Natural killer cell (primary cell): ENCODE measurements at regions not wholly inside any gene's neighbourhood (a gene's known extent, or its start where the extent isn't known, plus 50 kb on each side); places are given as distances from the start of the nearest gene placed in this dataset.

Experiments
- ATAC-seq, 3 donors: fragments of 150-1000 bp in 2 of 3; fragments of 200-7000 bp in 1 of 3; cut with Tn5 transposase; 1 replicate in 1 of 3; 2 replicates in 2 of 3; pipeline ENCODE4 v1.10.0; 2021; ENCODE audit warnings: mild to moderate bottlenecking in 2 of 3, moderate library complexity in 2 of 3
- DNase-seq, 2 donors: peaks; one replicate each; pipeline versions ENCODE4 v3.0.0 to v3.0.0-alpha.2; 2013 to 2021; ENCODE audit warnings: mixed read lengths in 1 of 2
- H3K27ac ChIP-seq: one replicate; pipeline ENCODE4 v1.5.1; 2013; ENCODE audit warnings: mild to moderate bottlenecking, low read length
- H3K27me3 ChIP-seq: one replicate; pipeline ENCODE4 v1.6.1; 2013; ENCODE audit warnings: low read length; ENCODE audit not compliant: control insufficient read depth, insufficient read depth
- H3K36me3 ChIP-seq: one replicate; pipeline ENCODE4 v1.6.1; 2013; ENCODE audit warnings: low read length; ENCODE audit not compliant: control insufficient read depth, insufficient read depth
- H3K4me1 ChIP-seq: one replicate; pipeline ENCODE4 v1.6.1; 2013; ENCODE audit warnings: low read length; ENCODE audit not compliant: control insufficient read depth, insufficient read depth
- H3K4me3 ChIP-seq: one replicate; pipeline ENCODE4 v1.5.1; 2013; ENCODE audit warnings: low read length
- H3K9me3 ChIP-seq: one replicate; pipeline ENCODE4 v1.6.1; 2013; ENCODE audit warnings: low read length; ENCODE audit not compliant: control insufficient read depth, insufficient read depth
- H3K27ac Mint-ChIP-seq, 2 donors: one replicate each; pipeline ENCODE4 v1.8.0; 2022; ENCODE audit warnings: mild to moderate bottlenecking in 2 of 2, mixed read lengths in 2 of 2, moderate library complexity in 1 of 2
- H3K27me3 Mint-ChIP-seq, 2 donors: one replicate each; pipeline ENCODE4 v1.8.0; 2022; ENCODE audit warnings: low read depth in 2 of 2, mixed read lengths in 2 of 2
- H3K36me3 Mint-ChIP-seq: one replicate; pipeline ENCODE4 v1.8.0; 2022; ENCODE audit warnings: mixed read lengths
- H3K4me1 Mint-ChIP-seq, 2 donors: one replicate each; pipeline ENCODE4 v1.8.0; 2022; ENCODE audit warnings: mixed read lengths in 2 of 2
- H3K4me3 Mint-ChIP-seq: one replicate; pipeline ENCODE4 v1.8.0; 2022; ENCODE audit warnings: mild to moderate bottlenecking, moderate library complexity, mixed read lengths
- H3K9me3 Mint-ChIP-seq, 2 donors: one replicate each; pipeline ENCODE4 v1.8.0; 2022; ENCODE audit warnings: mixed read lengths in 2 of 2
- WGBS: methylation state at CpG from one replicate; pipeline ENCODE4 v1.1.7; 2013; ENCODE audit warnings: missing lambda C conversion rate; ENCODE audit not compliant: insufficient coverage; 5-methylcytosine and 5-hydroxymethylcytosine counted together
- intact Hi-C: fragments of 100-400 bp; cut with micrococcal nuclease; formaldehyde crosslinking; loops from one replicate; pipeline ENCODE4 v1.14.2; 2022
- TF ChIP-seq, protein P1 (sequence below): fragments of 200-600 bp; IDR thresholded peaks from one replicate; pipeline ENCODE4 v1.8.0; 2022; ENCODE audit warnings: antibody characterized with exemption

DNA sequence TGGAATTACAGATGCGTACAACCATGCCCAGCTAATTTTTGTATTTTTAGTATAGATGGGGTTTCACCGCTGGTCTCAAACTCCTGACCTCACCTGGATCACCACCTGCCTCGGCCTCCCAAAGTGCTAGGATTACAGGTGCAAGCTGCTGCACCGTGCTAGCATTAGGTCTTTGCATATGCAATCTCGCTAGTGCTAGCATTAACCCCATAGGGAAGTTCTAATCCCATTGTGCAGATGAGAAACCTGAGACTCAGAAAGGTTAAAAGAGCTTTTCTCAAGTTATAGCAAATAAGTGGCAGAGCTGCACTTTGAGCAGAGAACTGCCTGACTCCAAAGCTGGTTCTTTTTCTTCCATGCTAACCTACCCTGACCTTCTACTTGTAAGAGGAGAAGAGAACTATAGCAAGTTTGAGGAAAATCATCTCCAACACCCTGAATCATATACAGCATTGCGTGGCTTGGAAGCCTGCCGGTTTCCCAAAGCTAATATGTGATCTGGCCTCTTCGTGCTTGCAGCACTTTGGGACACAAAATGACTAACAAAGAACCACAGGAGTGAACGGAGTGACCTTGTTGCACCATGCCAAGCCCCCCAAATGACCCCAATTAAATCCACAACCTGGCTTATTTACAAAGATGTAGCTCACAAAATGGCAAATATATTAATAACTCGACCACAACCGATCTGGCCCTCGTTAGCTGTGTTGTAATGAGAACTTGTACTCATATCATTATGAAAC, 185.1 kb downstream of the TM2D1 start:
- ATAC-seq (no peak), DNase-seq (no peak)
- Histone ChIP-seq H3K27me3 (no peaks in the 10 kb centered on the region), H3K4me1 (no peaks in the 10 kb centered on the region), H3K9me3 (no peaks in the 10 kb centered on the region), H3K27ac (no peak overlapping the region), H3K4me3 (no peak overlapping the region), H3K36me3 (no peaks in the 10 kb centered on the region)
- no peak overlapping the region for H3K27ac Mint-ChIP-seq
- TF ChIP-seq, protein P1, sequence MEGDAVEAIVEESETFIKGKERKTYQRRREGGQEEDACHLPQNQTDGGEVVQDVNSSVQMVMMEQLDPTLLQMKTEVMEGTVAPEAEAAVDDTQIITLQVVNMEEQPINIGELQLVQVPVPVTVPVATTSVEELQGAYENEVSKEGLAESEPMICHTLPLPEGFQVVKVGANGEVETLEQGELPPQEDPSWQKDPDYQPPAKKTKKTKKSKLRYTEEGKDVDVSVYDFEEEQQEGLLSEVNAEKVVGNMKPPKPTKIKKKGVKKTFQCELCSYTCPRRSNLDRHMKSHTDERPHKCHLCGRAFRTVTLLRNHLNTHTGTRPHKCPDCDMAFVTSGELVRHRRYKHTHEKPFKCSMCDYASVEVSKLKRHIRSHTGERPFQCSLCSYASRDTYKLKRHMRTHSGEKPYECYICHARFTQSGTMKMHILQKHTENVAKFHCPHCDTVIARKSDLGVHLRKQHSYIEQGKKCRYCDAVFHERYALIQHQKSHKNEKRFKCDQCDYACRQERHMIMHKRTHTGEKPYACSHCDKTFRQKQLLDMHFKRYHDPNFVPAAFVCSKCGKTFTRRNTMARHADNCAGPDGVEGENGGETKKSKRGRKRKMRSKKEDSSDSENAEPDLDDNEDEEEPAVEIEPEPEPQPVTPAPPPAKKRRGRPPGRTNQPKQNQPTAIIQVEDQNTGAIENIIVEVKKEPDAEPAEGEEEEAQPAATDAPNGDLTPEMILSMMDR: no peak
- no peaks in the 10 kb centered on the region for H3K27me3 Mint-ChIP-seq
- WGBS: 85% methylated on average over 12 of the region's 12 CpGs
- intact Hi-C loops: no loop called here
- no peaks in the 10 kb centered on the region for H3K9me3 Mint-ChIP-seq
- no peaks in the 10 kb centered on the region for H3K36me3 Mint-ChIP-seq
- peaks cover 0 to 13% of the 10 kb centered on the region in 2 donors for H3K4me1 Mint-ChIP-seq
- no peak overlapping the region for H3K4me3 Mint-ChIP-seq

- Mint-ChIP-seq H3K27ac (no peak overlapping the region), H3K4me3 (no peak overlapping the region), H3K36me3 (no peaks in the 10 kb centered on the region), H3K27me3 (no peaks in the 10 kb centered on the region), H3K4me1 (peaks cover 0 to 13% of the 10 kb centered on the region in 2 donors), H3K9me3 (no peaks in the 10 kb centered on the region)
- ATAC-seq (no peak), DNase-seq (no peak)
- H3K9me3 ChIP-seq: no peaks in the 10 kb centered on the region
- no peak overlapping the region for H3K27ac ChIP-seq
- TF ChIP-seq, protein P1: no peak
- H3K27me3 ChIP-seq: no peaks in the 10 kb centered on the region
- no peaks in the 10 kb centered on the region for H3K36me3 ChIP-seq
- intact Hi-C loops: no loop called here
- H3K4me3 ChIP-seq: no peak overlapping the region
- WGBS: 84% methylated on average over 4 of the region's 4 CpGs
- no peaks in the 10 kb centered on the region for H3K4me1 ChIP-seq
Measured at GRCh38 chr1:61538228-61538627, 186.7 kb downstream of the TM2D1 start.

DNA sequence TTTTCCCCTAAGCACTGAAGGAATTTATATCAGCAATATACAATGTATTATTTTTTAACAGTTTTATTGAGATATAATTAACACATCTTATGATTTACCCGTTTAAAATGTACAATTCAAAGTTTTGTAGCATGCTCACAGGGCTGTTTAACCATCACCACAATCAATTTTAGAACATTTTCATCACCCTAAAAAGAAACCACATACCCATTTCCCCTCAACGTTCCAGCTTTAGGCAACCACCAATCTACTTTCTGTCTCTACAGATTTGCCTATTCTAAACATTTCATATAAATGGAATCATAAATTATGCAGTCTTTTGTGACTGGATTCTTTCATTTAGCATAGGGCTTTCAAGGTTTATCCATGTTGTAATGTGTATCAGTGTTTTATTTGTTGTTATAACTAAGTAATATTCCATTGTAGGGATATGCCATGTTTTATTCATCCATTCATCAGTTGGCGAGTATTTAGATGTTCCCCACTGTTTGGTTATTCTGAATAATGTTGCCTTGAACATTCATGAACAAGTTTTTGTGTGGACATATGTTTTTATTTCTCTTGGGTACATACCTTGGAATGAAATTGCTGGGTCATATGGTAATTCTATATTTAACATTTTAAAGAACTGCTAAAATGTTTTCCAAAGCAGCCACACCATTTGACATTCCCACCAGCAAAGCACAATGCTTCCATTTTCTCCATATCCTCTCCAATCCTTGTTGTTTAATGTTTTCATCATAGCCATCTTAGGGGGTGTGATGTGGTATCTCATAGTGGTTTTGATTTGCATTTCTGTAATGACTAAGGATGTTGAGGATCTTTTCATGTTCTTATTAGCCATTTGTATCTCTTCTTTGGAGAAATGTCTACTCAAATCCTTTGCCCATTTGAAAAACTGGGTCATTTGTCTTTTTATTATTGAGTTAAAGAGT, 188.5 kb downstream of the TM2D1 start:
- intact Hi-C loops: no loop called here
- no peak overlapping the region for H3K27ac Mint-ChIP-seq
- WGBS: 38% methylated on average over 3 of the region's 3 CpGs
- ATAC-seq (no peak), DNase-seq (no peak)
- Histone ChIP-seq H3K27me3 (no peaks in the 10 kb centered on the region), H3K36me3 (no peaks in the 10 kb centered on the region), H3K4me1 (no peaks in the 10 kb centered on the region), H3K4me3 (no peak overlapping the region), H3K27ac (no peak overlapping the region), H3K9me3 (no peaks in the 10 kb centered on the region)
- H3K4me1 Mint-ChIP-seq: peaks cover 0 to 13% of the 10 kb centered on the region in 2 donors
- TF ChIP-seq, protein P1: no peak
- no peaks in the 10 kb centered on the region for H3K36me3 Mint-ChIP-seq
- no peaks in the 10 kb centered on the region for H3K27me3 Mint-ChIP-seq
- no peaks in the 10 kb centered on the region for H3K9me3 Mint-ChIP-seq
- no peak overlapping the region for H3K4me3 Mint-ChIP-seq
